ENCODE measurements at regions not wholly inside any gene's neighbourhood (a gene's known extent, or its start where the extent isn't known, plus 50 kb on each side); places are given as distances from the start of the nearest gene placed in this dataset.

- TF ChIP-seq CTCF (IDR thresholded peaks at IDR 0.05) (no peak), POLR2A (IDR thresholded peaks at IDR 0.05) (no peak)
These were observed 242.2 kb downstream of the MAT2B start for GRCh38 chr5:163747586-163747985.
